GM19395 (cell line): ENCODE measurements at regions not wholly inside any gene's neighbourhood (a gene's known extent, or its start where the extent isn't known, plus 50 kb on each side); places are given as distances from the start of the nearest gene placed in this dataset.
"Not testable (repeated sequence)": the region's sequence is repeated elsewhere in the genome, so short reads cannot be mapped to it uniquely, and the experiment has no call there.

Experiments used
- ATAC-seq: cut with Tn5 transposase; IDR thresholded peaks from one replicate; pipeline ENCODE4 v1.9.1; 2021; ENCODE audit warnings: mild to moderate bottlenecking, moderate library complexity; ENCODE audit not compliant: unreplicated experiment

GRCh38 chr12:91506452-91506851 lies 323.8 kb upstream of the DCN start:
- no peak for ATAC-seq

- ATAC-seq = no peak
These were observed 322.4 kb upstream of the DCN start for GRCh38 chr12:91505006-91505405.

- ATAC-seq = no peak
These were observed 319.6 kb upstream of the DCN start for GRCh38 chr12:91502208-91502607.

- no peak for ATAC-seq
These were observed 313.7 kb upstream of the DCN start for GRCh38 chr12:91496337-91496736.

- no peak for ATAC-seq
These were observed 310.7 kb upstream of the DCN start for GRCh38 chr12:91493308-91493707.

- ATAC-seq = no peak
These were observed 310.0 kb upstream of the DCN start for GRCh38 chr12:91492648-91493047.

- no peak for ATAC-seq
These were observed 308.2 kb upstream of the DCN start for GRCh38 chr12:91490667-91491311.

GRCh38 chr12:91483471-91483985 lies 300.9 kb upstream of the DCN start:
- no peak for ATAC-seq

GRCh38 chr12:91482231-91482630 lies 299.6 kb upstream of the DCN start:
- no peak for ATAC-seq

GRCh38 chr12:91478500-91478899 lies 295.9 kb upstream of the DCN start:
- ATAC-seq = no peak

GRCh38 chr12:91467686-91468085 lies 285.1 kb upstream of the DCN start:
- ATAC-seq = no peak

GRCh38 chr12:91461061-91461460 lies 278.4 kb upstream of the DCN start:
- ATAC-seq = no peak

- no peak for ATAC-seq
These were observed 277.9 kb upstream of the DCN start for GRCh38 chr12:91460469-91460868.

- no peak for ATAC-seq
These were observed 272.7 kb upstream of the DCN start for GRCh38 chr12:91455321-91455720.

- no peak for ATAC-seq
These were observed 271.6 kb upstream of the DCN start for GRCh38 chr12:91454179-91454578.

- not testable (repeated sequence) for ATAC-seq
These were observed 269.8 kb upstream of the DCN start for GRCh38 chr12:91452464-91452863.

GRCh38 chr12:91441993-91442952 lies 259.7 kb upstream of the DCN start:
- no peak for ATAC-seq

GRCh38 chr12:91441246-91441645 lies 258.6 kb upstream of the DCN start:
- ATAC-seq = no peak

- ATAC-seq = no peak
These were observed 251.5 kb upstream of the DCN start for GRCh38 chr12:91434081-91434480.

- ATAC-seq = no peak
These were observed 250.1 kb upstream of the DCN start for GRCh38 chr12:91432755-91433154.

- no peak for ATAC-seq
These were observed 249.5 kb upstream of the DCN start for GRCh38 chr12:91432089-91432488.

GRCh38 chr12:91424506-91424905 lies 241.9 kb upstream of the DCN start:
- no peak for ATAC-seq
